ENCODE measurements at regions not wholly inside any gene's neighbourhood (a gene's known extent, or its start where the extent isn't known, plus 50 kb on each side); places are given as distances from the start of the nearest gene placed in this dataset.

- CTCF ChIA-PET: interaction anchor here (0.9 kb wide), 1 partner anchor 9 kb away, joined by 3 read pairs; no protein-coding TSS in a partner anchor
- no peaks in the 10 kb centered on the region for H3K27me3 Mint-ChIP-seq
- intact Hi-C loops (cut with micrococcal nuclease): no loop called here
- H3K4me1 Mint-ChIP-seq: no peaks in the 10 kb centered on the region
- H3K36me3 Mint-ChIP-seq (ENCODE audit: low read depth): no peaks in the 10 kb centered on the region
- ATAC-seq (ENCODE audit: low read depth): no peak
- no peak overlapping the region for H3K27ac Mint-ChIP-seq
- TF ChIP-seq CTCF (IDR thresholded peaks at IDR 0.05): no peak
- H3K4me3 Mint-ChIP-seq: no peak overlapping the region
- POLR2A ChIA-PET: no interaction called here
- H3K9me3 Mint-ChIP-seq: no peaks in the 10 kb centered on the region
- DNase-seq: no peak
Observed at GRCh38 chr1:2912424-2913061, 108.7 kb upstream of the ACTRT2 start.

GRCh38 chr1:2913091-2913490 is 108.2 kb upstream of the ACTRT2 start:
- no peak for DNase-seq
- no peak for ATAC-seq (ENCODE audit: low read depth)
- Mint-ChIP-seq H3K27me3 (no peaks in the 10 kb centered on the region), H3K4me1 (no peaks in the 10 kb centered on the region), H3K27ac (no peak overlapping the region), H3K4me3 (no peak overlapping the region), H3K36me3 (ENCODE audit: low read depth) (no peaks in the 10 kb centered on the region), H3K9me3 (no peaks in the 10 kb centered on the region)
- ChIA-PET POLR2A (no interaction called here), CTCF (no interaction called here)
- TF ChIP-seq CTCF (IDR thresholded peaks at IDR 0.05): no peak
- intact Hi-C loops (cut with micrococcal nuclease): no loop called here

GRCh38 chr1:2914702-2915101 is 106.6 kb upstream of the ACTRT2 start:
- intact Hi-C loops (cut with micrococcal nuclease): no loop called here
- no peak for TF ChIP-seq CTCF (IDR thresholded peaks at IDR 0.05)
- ATAC-seq (ENCODE audit: low read depth) (no peak), DNase-seq (no peak)
- POLR2A ChIA-PET: no interaction called here
- Mint-ChIP-seq H3K27ac (no peak overlapping the region), H3K4me3 (no peak overlapping the region), H3K36me3 (ENCODE audit: low read depth) (no peaks in the 10 kb centered on the region), H3K27me3 (no peaks in the 10 kb centered on the region), H3K9me3 (no peaks in the 10 kb centered on the region), H3K4me1 (no peaks in the 10 kb centered on the region)
- CTCF ChIA-PET: no interaction called here

- POLR2A ChIA-PET: no interaction called here
- TF ChIP-seq CTCF (IDR thresholded peaks at IDR 0.05): no peak
- Mint-ChIP-seq H3K4me3 (no peak overlapping the region), H3K36me3 (ENCODE audit: low read depth) (no peaks in the 10 kb centered on the region), H3K27ac (no peak overlapping the region), H3K4me1 (no peaks in the 10 kb centered on the region), H3K9me3 (no peaks in the 10 kb centered on the region), H3K27me3 (no peaks in the 10 kb centered on the region)
- CTCF ChIA-PET: no interaction called here
- DNase-seq: no peak
- intact Hi-C loops (cut with micrococcal nuclease): no loop called here
- ATAC-seq (ENCODE audit: low read depth): no peak
Observed at GRCh38 chr1:2916153-2916552, 105.1 kb upstream of the ACTRT2 start.

- ATAC-seq (ENCODE audit: low read depth): no peak
- no peaks in the 10 kb centered on the region for H3K4me1 Mint-ChIP-seq
Observed at GRCh38 chr1:2916706-2917105, 104.6 kb upstream of the ACTRT2 start.

More at GRCh38 chr1:2916706-2917105, 104.6 kb upstream of the ACTRT2 start:
- Mint-ChIP-seq H3K27me3 (no peaks in the 10 kb centered on the region), H3K4me3 (no peak overlapping the region), H3K9me3 (no peaks in the 10 kb centered on the region), H3K27ac (no peak overlapping the region), H3K36me3 (ENCODE audit: low read depth) (no peaks in the 10 kb centered on the region)
- intact Hi-C loops (cut with micrococcal nuclease): no loop called here
- ChIA-PET CTCF (no interaction called here), POLR2A (no interaction called here)
- no peak for TF ChIP-seq CTCF (IDR thresholded peaks at IDR 0.05)
- no peak for DNase-seq

Data from activated B cell treated with CpG ODN at 0.5 μM for 24 hours (primary cell).